Nephron progenitor cell (in vitro differentiated cells): ENCODE measurements at regions not wholly inside any gene's neighbourhood (a gene's known extent, or its start where the extent isn't known, plus 50 kb on each side); places are given as distances from the start of the nearest gene placed in this dataset.

Experiments used
- DNase-seq: peaks from one replicate; pipeline ENCODE4 v3.0.0; 2021
- H3K27ac Mint-ChIP-seq: 2 replicates; pipeline ENCODE4 v1.8.0; 2021; ENCODE audit warnings: mild to moderate bottlenecking, moderate library complexity, mixed read lengths
- H3K27me3 Mint-ChIP-seq: 2 replicates; pipeline ENCODE4 v1.8.0; 2021; ENCODE audit warnings: mild to moderate bottlenecking, low read depth, mixed read lengths; ENCODE audit not compliant: poor library complexity
- H3K36me3 Mint-ChIP-seq: 2 replicates; pipeline ENCODE4 v1.8.0; 2021; ENCODE audit warnings: low read depth, mixed read lengths
- H3K4me1 Mint-ChIP-seq: 2 replicates; pipeline ENCODE4 v1.8.0; 2021; ENCODE audit warnings: mixed read lengths
- H3K4me3 Mint-ChIP-seq: 2 replicates; pipeline ENCODE4 v1.8.0; 2021; ENCODE audit warnings: mild to moderate bottlenecking, moderate library complexity, mixed read lengths
- H3K9me3 Mint-ChIP-seq: 2 replicates; pipeline ENCODE4 v1.8.0; 2021; ENCODE audit warnings: mild to moderate bottlenecking, moderate library complexity, mixed read lengths
- TF ChIP-seq, protein P1 (sequence below): fragments of 200-600 bp; sonication (generic); IDR thresholded peaks from 2 replicates; pipeline ENCODE4 v1.5.0; 2021; ENCODE audit warnings: antibody characterized with exemption

- peaks cover 10% of the 10 kb centered on the region for H3K4me1 Mint-ChIP-seq
- H3K9me3 Mint-ChIP-seq: no peaks in the 10 kb centered on the region
- no peak for DNase-seq
- peaks cover 8% of the 10 kb centered on the region for H3K27me3 Mint-ChIP-seq
- no peak overlapping the region for H3K4me3 Mint-ChIP-seq
- no peak overlapping the region for H3K27ac Mint-ChIP-seq
- H3K36me3 Mint-ChIP-seq: no peaks in the 10 kb centered on the region
- TF ChIP-seq, protein P1, sequence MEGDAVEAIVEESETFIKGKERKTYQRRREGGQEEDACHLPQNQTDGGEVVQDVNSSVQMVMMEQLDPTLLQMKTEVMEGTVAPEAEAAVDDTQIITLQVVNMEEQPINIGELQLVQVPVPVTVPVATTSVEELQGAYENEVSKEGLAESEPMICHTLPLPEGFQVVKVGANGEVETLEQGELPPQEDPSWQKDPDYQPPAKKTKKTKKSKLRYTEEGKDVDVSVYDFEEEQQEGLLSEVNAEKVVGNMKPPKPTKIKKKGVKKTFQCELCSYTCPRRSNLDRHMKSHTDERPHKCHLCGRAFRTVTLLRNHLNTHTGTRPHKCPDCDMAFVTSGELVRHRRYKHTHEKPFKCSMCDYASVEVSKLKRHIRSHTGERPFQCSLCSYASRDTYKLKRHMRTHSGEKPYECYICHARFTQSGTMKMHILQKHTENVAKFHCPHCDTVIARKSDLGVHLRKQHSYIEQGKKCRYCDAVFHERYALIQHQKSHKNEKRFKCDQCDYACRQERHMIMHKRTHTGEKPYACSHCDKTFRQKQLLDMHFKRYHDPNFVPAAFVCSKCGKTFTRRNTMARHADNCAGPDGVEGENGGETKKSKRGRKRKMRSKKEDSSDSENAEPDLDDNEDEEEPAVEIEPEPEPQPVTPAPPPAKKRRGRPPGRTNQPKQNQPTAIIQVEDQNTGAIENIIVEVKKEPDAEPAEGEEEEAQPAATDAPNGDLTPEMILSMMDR: no peak
These were observed 379.1 kb upstream of the KIRREL3 start for GRCh38 chr11:127379686-127380085.

GRCh38 chr11:127376301-127376700 is 375.7 kb upstream of the KIRREL3 start:
- no peak overlapping the region for H3K27ac Mint-ChIP-seq
- no peaks in the 10 kb centered on the region for H3K9me3 Mint-ChIP-seq
- H3K4me1 Mint-ChIP-seq: no peaks in the 10 kb centered on the region
- H3K27me3 Mint-ChIP-seq: peaks cover 8% of the 10 kb centered on the region
- H3K36me3 Mint-ChIP-seq: no peaks in the 10 kb centered on the region
- DNase-seq: no peak
- TF ChIP-seq, protein P1: no peak
- no peak overlapping the region for H3K4me3 Mint-ChIP-seq

DNA sequence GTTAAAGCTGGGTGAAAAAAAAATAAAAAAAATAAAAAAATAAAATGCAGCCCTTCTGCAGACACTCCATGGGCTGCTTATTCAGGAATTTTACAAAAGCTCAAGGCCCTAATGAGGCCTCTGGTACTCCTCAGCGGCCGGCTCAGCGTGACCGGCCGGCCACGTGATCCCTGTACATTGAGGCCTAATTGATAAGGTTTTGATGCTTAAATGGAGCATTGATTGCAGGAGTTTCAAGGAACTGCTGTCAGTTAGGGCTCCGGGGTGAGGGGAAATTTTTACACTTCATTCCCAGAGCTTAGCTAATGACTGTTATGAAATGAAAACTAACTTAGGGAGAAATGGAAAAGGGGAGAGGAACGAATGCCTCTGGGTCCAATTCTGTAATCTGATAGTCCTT is 368.8 kb upstream of the KIRREL3 start:
- H3K4me3 Mint-ChIP-seq: no peak overlapping the region
- H3K27ac Mint-ChIP-seq: no peak overlapping the region
- no peaks in the 10 kb centered on the region for H3K27me3 Mint-ChIP-seq
- TF ChIP-seq, protein P1: no peak
- no peaks in the 10 kb centered on the region for H3K4me1 Mint-ChIP-seq
- no peak for DNase-seq
- H3K36me3 Mint-ChIP-seq: no peaks in the 10 kb centered on the region
- H3K9me3 Mint-ChIP-seq: peaks cover 8% of the 10 kb centered on the region

DNA sequence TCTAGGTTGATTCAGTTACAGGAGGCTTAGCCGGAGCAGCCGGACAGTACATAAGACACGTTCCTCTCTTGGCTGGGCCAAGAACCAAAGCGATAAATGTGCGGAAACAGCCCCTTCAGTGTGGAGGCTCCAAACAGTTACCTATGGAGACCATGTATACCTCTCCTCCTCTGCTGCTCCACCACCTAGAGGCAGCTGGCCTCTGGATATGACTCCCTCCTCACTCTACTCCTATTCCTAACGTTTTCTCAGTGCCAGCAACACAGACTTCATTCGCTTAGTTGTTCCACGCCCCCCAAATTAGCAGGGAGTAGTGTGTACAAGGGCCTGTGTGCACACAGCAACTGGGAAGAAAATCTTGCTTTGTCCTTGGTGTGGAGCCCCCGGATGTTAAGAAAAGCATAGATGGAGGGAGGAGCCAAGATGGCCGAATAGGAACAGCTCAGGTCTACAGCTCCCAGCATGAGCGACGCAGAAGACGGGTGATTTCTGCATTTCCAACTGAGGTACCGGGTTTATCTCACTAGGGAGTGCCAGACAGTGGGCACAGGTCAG is 362.3 kb upstream of the KIRREL3 start:
- peaks cover 11% of the 10 kb centered on the region for H3K36me3 Mint-ChIP-seq
- no peaks in the 10 kb centered on the region for H3K27me3 Mint-ChIP-seq
- H3K27ac Mint-ChIP-seq: peak overlapping the region; percentile 73
- no peak for DNase-seq
- H3K4me1 Mint-ChIP-seq: peaks cover 32% of the 10 kb centered on the region
- peak overlapping the region; percentile 68 for H3K4me3 Mint-ChIP-seq
- peaks cover 24% of the 10 kb centered on the region for H3K9me3 Mint-ChIP-seq
- TF ChIP-seq, protein P1: no peak

DNA sequence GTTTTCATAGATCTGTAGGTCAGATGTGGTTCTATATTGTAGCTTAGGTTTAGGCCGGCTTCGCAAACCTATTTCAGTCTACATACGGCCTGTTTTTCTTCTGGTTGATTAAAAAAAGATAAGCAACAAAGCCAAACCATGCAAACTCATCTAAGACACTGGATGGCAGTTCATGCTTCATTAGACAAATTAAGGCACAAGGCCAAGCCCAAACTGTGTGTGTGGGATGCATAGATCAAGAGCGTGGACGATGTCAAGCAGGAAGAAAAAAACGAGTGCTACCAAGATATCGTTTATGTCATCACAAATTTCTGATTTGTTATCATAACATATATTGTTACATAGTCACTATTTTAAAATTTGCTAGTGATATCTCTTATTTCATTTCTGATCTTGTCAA is 357.6 kb upstream of the KIRREL3 start:
- Mint-ChIP-seq H3K27ac (peak overlapping the region; percentile 18), H3K9me3 (peaks cover 15% of the 10 kb centered on the region), H3K4me3 (no peak overlapping the region), H3K4me1 (peaks cover 35% of the 10 kb centered on the region), H3K36me3 (peaks cover 11% of the 10 kb centered on the region), H3K27me3 (no peaks in the 10 kb centered on the region)
- DNase-seq: no peak
- TF ChIP-seq, protein P1: no peak

DNA sequence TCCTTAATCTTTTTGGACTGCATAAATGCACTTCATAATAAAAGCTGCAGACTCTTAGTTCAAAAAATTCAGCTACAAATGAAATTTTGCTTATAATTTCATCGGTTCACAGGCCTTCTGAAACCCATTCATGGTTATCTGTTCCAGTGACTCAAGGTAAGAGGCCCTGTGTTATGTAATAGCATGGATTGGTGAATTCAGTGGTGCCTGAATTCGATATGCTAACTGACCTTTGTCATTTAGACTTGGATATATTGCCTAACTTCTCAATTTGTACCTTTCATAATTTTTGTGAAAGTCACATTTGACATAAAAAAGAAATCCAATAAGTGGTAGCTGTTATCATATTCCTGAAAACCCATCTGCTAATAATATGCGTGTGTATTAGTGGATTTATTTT is 349.9 kb upstream of the KIRREL3 start:
- Mint-ChIP-seq H3K4me3 (no peak overlapping the region), H3K9me3 (peaks cover 24% of the 10 kb centered on the region), H3K4me1 (peaks cover 15% of the 10 kb centered on the region), H3K27ac (no peak overlapping the region), H3K27me3 (no peaks in the 10 kb centered on the region), H3K36me3 (peaks cover 11% of the 10 kb centered on the region)
- TF ChIP-seq, protein P1: no peak
- DNase-seq: no peak
